K562 (cell line): ENCODE measurements at regions not wholly inside any gene's neighbourhood (a gene's known extent, or its start where the extent isn't known, plus 50 kb on each side); places are given as distances from the start of the nearest gene placed in this dataset.

Experiments
- ATAC-seq: fragments of 200-7000 bp; cut with Tn5 transposase; 3 replicates; pipeline ENCODE4 v1.9.1; 2020; ENCODE audit warnings: moderate library complexity
- BruUV-seq: library from RNA; stranded (reverse); fragments of 400-500 nt; replicated peaks from 2 replicates; lab custom pipeline; 2021; lab: Mats Ljungman, UMichigan
- CTCF ChIA-PET: fragments of 300-600 bp; formaldehyde crosslinking; extraction: SDS; loops from one replicate; lab custom pipeline; 2021; ENCODE audit warnings: low intra/inter-chr PET ratio; lab: Yijun Ruan, JAX
- POLR2A ChIA-PET: fragments of 300-600, 350-650 bp; sonication (Branson Sonifier 250); formaldehyde crosslinking; extraction: SDS; loops from one replicate; lab custom pipeline; 2021; ENCODE audit warnings: antibody characterized with exemption, inconsistent platforms; lab: Yijun Ruan, JAX
- DNase-seq, 4 experiments: peaks; one replicate each; pipeline versions ENCODE4 v3.0.0 to v3.0.0-alpha.2; 2011 to 2018; ENCODE audit warnings: low spot score in 3 of 4, mixed read lengths in 3 of 4; ENCODE audit errors: extremely low read depth in 1 of 4
- FAIRE-seq: peaks from 2 replicates; lab custom pipeline; 2011; peaks lifted over from hg19 to GRCh38; lab: Jason Lieb, UNC
- H2AFZ ChIP-seq: 2 replicates; pipeline ENCODE4 v1.6.0; 2011; ENCODE audit warnings: low read depth, low read length, control low read depth, inconsistent platforms
- H3K27ac ChIP-seq: fragments of 200-600 bp; 3 replicates; pipeline ENCODE4 v1.8.0; 2011; ENCODE audit warnings: low read depth, mild to moderate bottlenecking, control low read depth, inconsistent platforms, low read length, moderate library complexity, mixed read lengths; ENCODE audit errors: extremely low read depth
- H3K27me3 ChIP-seq, 2 experiments: fragments of 300-600 bp in 1 of 2; 2 replicates in 1 of 2; 3 replicates in 1 of 2; pipeline versions ENCODE4 v1.6.0 to v1.8.0; 2011; ENCODE audit warnings: inconsistent platforms in 2 of 2, low read length in 2 of 2, mild to moderate bottlenecking in 1 of 2, mixed read lengths in 1 of 2, moderate library complexity in 1 of 2; ENCODE audit not compliant: control insufficient read depth in 2 of 2, insufficient read depth in 2 of 2
- H3K36me3 ChIP-seq: fragments of 300-600 bp; 3 replicates; pipeline ENCODE4 v1.8.0; 2011; ENCODE audit warnings: mild to moderate bottlenecking, low read length, inconsistent platforms; ENCODE audit not compliant: control insufficient read depth, insufficient read depth
- H3K4me1 ChIP-seq, 2 experiments: fragments of 200-600 bp in 1 of 2; replicated peaks in 1 of 2; 2 replicates in 1 of 2; 3 replicates in 1 of 2; pipeline versions ENCODE4 v1.5.1 to v1.8.0; 2011; ENCODE audit warnings: inconsistent platforms in 2 of 2, low read length in 2 of 2, mild to moderate bottlenecking in 1 of 2, mixed read lengths in 1 of 2, moderate library complexity in 1 of 2; ENCODE audit not compliant: control insufficient read depth in 2 of 2, insufficient read depth in 2 of 2
- H3K4me2 ChIP-seq: 2 replicates; pipeline ENCODE4 v1.6.1; 2011; ENCODE audit warnings: low read length, control low read depth, inconsistent platforms, mixed read lengths; ENCODE audit not compliant: insufficient read depth
- H3K4me3 ChIP-seq: fragments of 200-600 bp; sonication (generic), shearing (Covaris generic); 2 replicates; pipeline ENCODE4 v1.5.1; 2016; ENCODE audit warnings: control low read depth, inconsistent platforms
- H3K79me2 ChIP-seq: fragments of 200-600 bp; 3 replicates; pipeline ENCODE4 v1.8.0; 2011; ENCODE audit warnings: low read length, inconsistent platforms; ENCODE audit not compliant: control insufficient read depth, insufficient read depth
- H3K9ac ChIP-seq, 2 experiments: 2 replicates each; pipeline versions ENCODE4 v1.6.0 to v1.6.1; 2011; ENCODE audit warnings: low read depth in 2 of 2, low read length in 2 of 2, control low read depth in 1 of 2, inconsistent platforms in 1 of 2, mild to moderate bottlenecking in 1 of 2, mixed read lengths in 1 of 2; ENCODE audit not compliant: insufficient read depth in 1 of 2
- H3K9me1 ChIP-seq: one replicate; pipeline ENCODE4 v1.6.0; 2011; ENCODE audit warnings: inconsistent platforms, mild to moderate bottlenecking, low read length, moderate library complexity; ENCODE audit not compliant: control insufficient read depth, insufficient read depth
- H3K9me3 ChIP-seq: replicated peaks from 2 replicates; pipeline ENCODE4 v1.5.1; 2011; ENCODE audit warnings: low read depth, low read length, inconsistent platforms; ENCODE audit not compliant: control insufficient read depth, insufficient read depth
- H4K20me1 ChIP-seq: replicated peaks from 2 replicates; pipeline ENCODE4 v1.6.1; 2011; ENCODE audit warnings: low read length, inconsistent platforms, mixed read lengths; ENCODE audit not compliant: control insufficient read depth, insufficient read depth
- CBFA2T3 ChIP-seq: fragments of 450-650 bp; IDR thresholded peaks from 2 replicates; pipeline ENCODE4 v1.6.1; 2017
- CEBPZ ChIP-seq: fragments of 150-350 bp; IDR thresholded peaks from 2 replicates; pipeline ENCODE4 v1.6.1; 2014; ENCODE audit warnings: low read depth, mild to moderate bottlenecking, low read length, borderline replicate concordance
- DNMT1 ChIP-seq: fragments of 450-650 bp; IDR thresholded peaks from 2 replicates; pipeline ENCODE4 v1.6.1; 2016; ENCODE audit warnings: antibody characterized with exemption, mild to moderate bottlenecking
- HEY1 ChIP-seq: fragments of 250-450 bp; sonication (Bioruptor Pico); IDR thresholded peaks from 2 replicates; pipeline ENCODE4 v1.5.0; 2020; ENCODE audit warnings: mild to moderate bottlenecking, moderate library complexity, borderline replicate concordance
- NFYB ChIP-seq: IDR thresholded peaks from 2 replicates; pipeline ENCODE4 v1.6.1; 2011; ENCODE audit warnings: mild to moderate bottlenecking, moderate library complexity; ENCODE audit not compliant: insufficient read length; ENCODE audit errors: extremely low read depth
- SAFB2 ChIP-seq: fragments of 200-400 bp; formaldehyde crosslinking; IDR thresholded peaks from 2 replicates; pipeline ENCODE4 v1.6.1; 2018; ENCODE audit warnings: borderline replicate concordance, low read length, low read depth, moderate library complexity; ENCODE audit not compliant: severe bottlenecking
- TAF9B ChIP-seq: fragments of 450-650 bp; IDR thresholded peaks from 2 replicates; pipeline ENCODE4 v1.6.1; 2018; ENCODE audit warnings: mild to moderate bottlenecking; ENCODE audit not compliant: partially characterized antibody
- TCF15 ChIP-seq: fragments of 250-450 bp; sonication (Bioruptor Pico); IDR thresholded peaks from 2 replicates; pipeline ENCODE4 v1.8.0; 2022; ENCODE audit warnings: moderate library complexity, mild to moderate bottlenecking, inconsistent platforms
- U2AF2 ChIP-seq: fragments of 200-400 bp; formaldehyde crosslinking; optimal IDR thresholded peaks from 2 replicates; pipeline ENCODE3; 2017; ENCODE audit warnings: low read depth, mild to moderate bottlenecking, low read length
- WGBS: fragments of 100-300 bp; shearing (Covaris generic); methylation state at CpG from one replicate; pipeline ENCODE4 v1.1.6; 2016; ENCODE audit warnings: low coverage, mixed read lengths; ENCODE audit not compliant: insufficient coverage; ENCODE audit errors: missing lambda C conversion rate; 5-methylcytosine and 5-hydroxymethylcytosine counted together
- in situ Hi-C: fragments of 300-500 bp; cut with MboI; formaldehyde crosslinking; loops from 4 replicates; pipeline ENCODE4 v1.15.0; 2018; ENCODE audit warnings: inconsistent platforms, mixed read lengths
- intact Hi-C: fragments of 100-400 bp; cut with micrococcal nuclease; formaldehyde crosslinking; loops from 2 replicates; pipeline ENCODE4 v1.14.2; 2022
- TF ChIP-seq, protein P1 (sequence below): sonication (generic); IDR thresholded peaks from 2 replicates; pipeline ENCODE4 v1.6.1; 2016
- TF ChIP-seq, protein P2 (sequence below): fragments of 250-450 bp; sonication (Bioruptor Pico); IDR thresholded peaks from 2 replicates; pipeline ENCODE4 v1.8.0; 2021; ENCODE audit warnings: mild to moderate bottlenecking, moderate library complexity

DNA sequence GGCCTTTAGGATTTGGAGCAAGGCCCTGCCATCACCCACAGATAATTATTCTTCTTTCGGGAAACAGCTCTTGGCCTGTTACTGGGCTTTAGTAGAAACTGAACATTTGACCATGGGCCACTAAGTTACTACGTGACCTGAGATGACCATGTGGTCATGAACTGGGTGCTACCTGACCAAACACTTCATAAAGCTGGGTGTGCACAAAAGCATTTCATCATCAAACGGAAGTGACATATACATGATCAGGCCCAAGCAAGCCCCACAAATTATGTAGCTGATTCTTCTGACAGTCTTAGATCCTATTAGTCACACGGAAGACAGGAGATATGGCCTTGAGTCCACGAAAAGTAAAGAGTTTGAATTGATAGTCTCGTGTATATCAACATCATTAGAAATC, 130.9 kb upstream of the FBN2 start:
- Histone ChIP-seq H3K4me1 (no peaks in the 10 kb centered on the region), H2AFZ (no peak overlapping the region), H3K9ac (no peak overlapping the region), H3K4me2 (no peak overlapping the region), H3K9me3 (no peaks in the 10 kb centered on the region), H3K4me3 (no peak overlapping the region), H3K36me3 (no peaks in the 10 kb centered on the region), H3K79me2 (no peaks in the 10 kb centered on the region), H3K27ac (no peak overlapping the region), H3K27me3 (no peaks in the 10 kb centered on the region), H4K20me1 (no peaks in the 10 kb centered on the region), H3K9me1 (no peaks in the 10 kb centered on the region)
- 0% methylated on average over 6 of the region's 6 CpGs for WGBS
- TF ChIP-seq TAF9B, result no peak
- no peak for TF ChIP-seq SAFB2
- TF ChIP-seq, protein P1, sequence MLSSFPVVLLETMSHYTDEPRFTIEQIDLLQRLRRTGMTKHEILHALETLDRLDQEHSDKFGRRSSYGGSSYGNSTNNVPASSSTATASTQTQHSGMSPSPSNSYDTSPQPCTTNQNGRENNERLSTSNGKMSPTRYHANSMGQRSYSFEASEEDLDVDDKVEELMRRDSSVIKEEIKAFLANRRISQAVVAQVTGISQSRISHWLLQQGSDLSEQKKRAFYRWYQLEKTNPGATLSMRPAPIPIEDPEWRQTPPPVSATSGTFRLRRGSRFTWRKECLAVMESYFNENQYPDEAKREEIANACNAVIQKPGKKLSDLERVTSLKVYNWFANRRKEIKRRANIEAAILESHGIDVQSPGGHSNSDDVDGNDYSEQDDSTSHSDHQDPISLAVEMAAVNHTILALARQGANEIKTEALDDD, result no peak
- TF ChIP-seq CEBPZ, result no peak
- no peak for TF ChIP-seq DNMT1
- no peak for TF ChIP-seq U2AF2
- TF ChIP-seq, protein P2, sequence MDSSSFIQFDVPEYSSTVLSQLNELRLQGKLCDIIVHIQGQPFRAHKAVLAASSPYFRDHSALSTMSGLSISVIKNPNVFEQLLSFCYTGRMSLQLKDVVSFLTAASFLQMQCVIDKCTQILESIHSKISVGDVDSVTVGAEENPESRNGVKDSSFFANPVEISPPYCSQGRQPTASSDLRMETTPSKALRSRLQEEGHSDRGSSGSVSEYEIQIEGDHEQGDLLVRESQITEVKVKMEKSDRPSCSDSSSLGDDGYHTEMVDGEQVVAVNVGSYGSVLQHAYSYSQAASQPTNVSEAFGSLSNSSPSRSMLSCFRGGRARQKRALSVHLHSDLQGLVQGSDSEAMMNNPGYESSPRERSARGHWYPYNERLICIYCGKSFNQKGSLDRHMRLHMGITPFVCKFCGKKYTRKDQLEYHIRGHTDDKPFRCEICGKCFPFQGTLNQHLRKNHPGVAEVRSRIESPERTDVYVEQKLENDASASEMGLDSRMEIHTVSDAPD (CRISPR knock-in tag), result no peak
- no peak for TF ChIP-seq TCF15 (CRISPR knock-in tag)
- no peak for TF ChIP-seq NFYB
- no peak for TF ChIP-seq HEY1 (CRISPR knock-in tag)
- no peak for TF ChIP-seq CBFA2T3
- in situ Hi-C loops (no loop called here), intact Hi-C loops (no loop called here)
- no TSS peak for BruUV-seq
- FAIRE-seq, result no peak
- ChIA-PET CTCF (no interaction called here), POLR2A (no interaction called here)
- no peak for DNase-seq
- no peak for ATAC-seq
